H1 (cell line): ENCODE measurements at regions not wholly inside any gene's neighbourhood (a gene's known extent, or its start where the extent isn't known, plus 50 kb on each side); places are given as distances from the start of the nearest gene placed in this dataset.

Experiments used
- CTCF ChIA-PET: fragments of 300-600 bp; sonication (Branson Sonifier 250); formaldehyde crosslinking; loops from one replicate; lab custom pipeline; 2021; ENCODE audit not compliant: partially characterized antibody; lab: Charles Lee
- POLR2A ChIA-PET: fragments of 300-600 bp; sonication (Branson Sonifier 250); formaldehyde crosslinking; loops from one replicate; lab custom pipeline; 2021; ENCODE audit warnings: inconsistent platforms; ENCODE audit not compliant: partially characterized antibody; lab: Charles Lee
- DNase-seq, 2 experiments: peaks; one replicate each; pipeline versions ENCODE4 v3.0.0 to v3.0.0-alpha.2; 2010 to 2022; ENCODE audit warnings: low spot score in 2 of 2, low read depth in 1 of 2, mixed read lengths in 1 of 2
- FAIRE-seq: peaks from 2 replicates; lab custom pipeline; 2011; peaks lifted over from hg19 to GRCh38; lab: Jason Lieb, UNC
- H2AFZ ChIP-seq: 2 replicates; pipeline ENCODE4 v1.8.1; 2012; ENCODE audit warnings: low read length, inconsistent platforms
- H2AK5ac ChIP-seq: 2 replicates; pipeline ENCODE4 v1.6.1; 2013; ENCODE audit warnings: low read depth, low read length
- H2BK120ac ChIP-seq: replicated peaks from 2 replicates; pipeline ENCODE3; 2013; ENCODE audit warnings: low read depth, low read length, inconsistent platforms
- H2BK12ac ChIP-seq: 2 replicates; pipeline ENCODE4 v1.6.1; 2013; ENCODE audit warnings: low read depth, low read length
- H2BK15ac ChIP-seq: 2 replicates; pipeline ENCODE4 v1.6.1; 2013; ENCODE audit warnings: low read length
- H2BK20ac ChIP-seq: 2 replicates; pipeline ENCODE4 v1.6.1; 2013; ENCODE audit warnings: low read length
- H2BK5ac ChIP-seq: 2 replicates; pipeline ENCODE4 v1.6.1; 2013; ENCODE audit warnings: low read depth, low read length
- H3K14ac ChIP-seq: 2 replicates; pipeline ENCODE4 v1.6.1; 2013; ENCODE audit warnings: inconsistent platforms; ENCODE audit not compliant: insufficient read length
- H3K18ac ChIP-seq: 2 replicates; pipeline ENCODE4 v1.6.1; 2013; ENCODE audit warnings: low read length; ENCODE audit errors: extremely low read depth
- H3K23ac ChIP-seq: 2 replicates; pipeline ENCODE4 v1.6.1; 2013; ENCODE audit warnings: inconsistent platforms; ENCODE audit not compliant: insufficient read length
- H3K23me2 ChIP-seq: 2 replicates; pipeline ENCODE4 v1.6.1; 2013; ENCODE audit warnings: low read depth, low read length
- H3K27ac ChIP-seq: 2 replicates; pipeline ENCODE4 v1.6.1; 2011; ENCODE audit warnings: low read depth, low read length, inconsistent platforms
- H3K27me3 ChIP-seq, 4 experiments: replicated peaks in 1 of 4; 1 replicate in 1 of 4; 2 replicates in 3 of 4; pipeline versions ENCODE4 v1.6.1 to v1.8.1; 2011 to 2013; ENCODE audit warnings: low read length in 3 of 4, mild to moderate bottlenecking in 3 of 4, inconsistent platforms in 2 of 4, mixed read lengths in 2 of 4, moderate library complexity in 1 of 4; ENCODE audit not compliant: control insufficient read depth in 3 of 4, insufficient read depth in 3 of 4; ENCODE audit errors: extremely low read depth in 1 of 4
- H3K36me3 ChIP-seq, 4 experiments: 2 replicates each; pipeline versions ENCODE4 v1.6.1 to v1.8.1; 2011 to 2013; ENCODE audit warnings: mild to moderate bottlenecking in 4 of 4, low read length in 3 of 4, moderate library complexity in 2 of 4, control low read depth in 1 of 4, inconsistent platforms in 1 of 4; ENCODE audit not compliant: insufficient read depth in 4 of 4, control insufficient read depth in 2 of 4
- H3K4ac ChIP-seq: replicated peaks from 2 replicates; pipeline ENCODE3; 2013; ENCODE audit warnings: low read length, low read depth, mixed read lengths, inconsistent platforms; ENCODE audit not compliant: insufficient read length
- H3K4me1 ChIP-seq, 4 experiments: replicated peaks in 1 of 4; 1 replicate in 1 of 4; 2 replicates in 3 of 4; pipeline versions ENCODE4 v1.6.1 to v1.8.1; 2011 to 2013; ENCODE audit warnings: low read length in 3 of 4, inconsistent platforms in 2 of 4, mixed read lengths in 1 of 4; ENCODE audit not compliant: insufficient read depth in 4 of 4, control insufficient read depth in 3 of 4
- H3K4me2 ChIP-seq, 2 experiments: 2 replicates each; pipeline versions ENCODE4 v1.6.1 to v1.8.1; 2011 to 2013; ENCODE audit warnings: low read depth in 2 of 2, low read length in 2 of 2, control low read depth in 1 of 2, inconsistent platforms in 1 of 2, mild to moderate bottlenecking in 1 of 2; ENCODE audit not compliant: insufficient read depth in 1 of 2
- H3K4me3 ChIP-seq, 4 experiments: fragments of 200-600, 300-600 bp in 1 of 4; sonication (generic), shearing (Covaris generic), sonication (Bioruptor Twin) in 1 of 4; 2 replicates each; pipeline versions ENCODE4 v1.5.1 to v1.8.1; 2011 to 2016; ENCODE audit warnings: low read length in 4 of 4, low read depth in 3 of 4, control low read depth in 2 of 4, inconsistent platforms in 2 of 4, mild to moderate bottlenecking in 2 of 4, mixed read lengths in 1 of 4, moderate library complexity in 1 of 4; ENCODE audit not compliant: insufficient read depth in 2 of 4; ENCODE audit errors: extremely low read depth in 1 of 4
- H3K56ac ChIP-seq: replicated peaks from 2 replicates; pipeline ENCODE3; 2013; ENCODE audit warnings: low read depth, mild to moderate bottlenecking, mixed read lengths, low read length, inconsistent platforms; ENCODE audit not compliant: insufficient read length
- H3K79me1 ChIP-seq: 2 replicates; pipeline ENCODE4 v1.6.1; 2013; ENCODE audit warnings: low read depth, low read length, control low read depth
- H3K79me2 ChIP-seq, 2 experiments: 2 replicates each; pipeline versions ENCODE4 v1.6.1 to v1.8.1; 2012 to 2013; ENCODE audit warnings: low read length in 2 of 2, mild to moderate bottlenecking in 2 of 2, inconsistent platforms in 1 of 2; ENCODE audit not compliant: insufficient read depth in 2 of 2, control insufficient read depth in 1 of 2
- H3K9ac ChIP-seq, 4 experiments: replicated peaks in 1 of 4; 1 replicate in 1 of 4; 2 replicates in 3 of 4; pipeline versions ENCODE4 v1.6.1 to v1.8.1; 2011 to 2013; ENCODE audit warnings: low read depth in 3 of 4, low read length in 3 of 4, control low read depth in 2 of 4, mild to moderate bottlenecking in 2 of 4, moderate library complexity in 2 of 4, inconsistent platforms in 1 of 4; ENCODE audit errors: extremely low read depth in 1 of 4
- H3K9me3 ChIP-seq, 2 experiments: 2 replicates each; pipeline versions ENCODE4 v1.6.1 to v1.8.1; 2012 to 2013; ENCODE audit warnings: mild to moderate bottlenecking in 2 of 2, moderate library complexity in 2 of 2, control low read depth in 1 of 2, inconsistent platforms in 1 of 2, low read depth in 1 of 2, low read length in 1 of 2, mixed read lengths in 1 of 2; ENCODE audit not compliant: insufficient read depth in 2 of 2
- H4K20me1 ChIP-seq, 2 experiments: replicated peaks in 1 of 2; 2 replicates each; pipeline versions ENCODE3 to v1.8.1; 2011 to 2013; ENCODE audit warnings: inconsistent platforms in 2 of 2, low read length in 2 of 2, mild to moderate bottlenecking in 1 of 2; ENCODE audit not compliant: insufficient read depth in 2 of 2, control insufficient read depth in 1 of 2
- H4K5ac ChIP-seq: 2 replicates; pipeline ENCODE4 v1.6.1; 2013; ENCODE audit warnings: low read length, low read depth, mixed read lengths, inconsistent platforms; ENCODE audit not compliant: insufficient read length
- H4K8ac ChIP-seq: 2 replicates; pipeline ENCODE4 v1.8.0; 2013; ENCODE audit warnings: mild to moderate bottlenecking, moderate library complexity, low read length, inconsistent platforms; ENCODE audit not compliant: insufficient read depth; ENCODE audit errors: extremely low read depth
- H4K91ac ChIP-seq: replicated peaks from 2 replicates; pipeline ENCODE3; 2013; ENCODE audit warnings: low read length, mixed read lengths, inconsistent platforms; ENCODE audit not compliant: insufficient read length
- CBX8 ChIP-seq: fragments of 300-800, 300-1000 bp; sonication (generic); IDR thresholded peaks from 2 replicates; pipeline ENCODE4 v1.7.1; 2016; ENCODE audit warnings: low read depth, low read length, borderline replicate concordance
- CHD2 ChIP-seq: IDR thresholded peaks from 2 replicates; pipeline ENCODE4 v1.6.1; 2012; ENCODE audit warnings: low read length, improper control_type of control experiment
- MAX ChIP-seq: IDR thresholded peaks from 2 replicates; pipeline ENCODE4 v1.6.1; 2012; ENCODE audit warnings: inconsistent platforms
- RXRA ChIP-seq: IDR thresholded peaks from 2 replicates; pipeline ENCODE4 v1.6.1; 2011; ENCODE audit warnings: low read depth, mild to moderate bottlenecking, low read length, moderate library complexity; ENCODE audit not compliant: insufficient read depth
- TAF1 ChIP-seq: IDR thresholded peaks from 2 replicates; pipeline ENCODE4 v1.6.1; 2011; ENCODE audit warnings: mild to moderate bottlenecking, low read depth, low read length
- WGBS, 2 experiments: shearing (Covaris generic) in 1 of 2; methylation state at CpG; one replicate each; pipeline versions ENCODE4 v1.1.6 to v1.1.7; 2013 to 2015; ENCODE audit warnings: low lambda C conversion rate in 2 of 2, mixed read lengths in 2 of 2, inconsistent platforms in 1 of 2, low coverage in 1 of 2, missing lambda C conversion rate in 1 of 2; ENCODE audit not compliant: insufficient replicate concordance in 2 of 2, insufficient coverage in 1 of 2, insufficient read length in 1 of 2; ENCODE audit errors: extremely low coverage in 1 of 2, missing lambda C conversion rate in 1 of 2; 5-methylcytosine and 5-hydroxymethylcytosine counted together

- POLR2A ChIA-PET = no interaction called here
- DNase-seq (no peak), FAIRE-seq (no peak)
- H2BK5ac ChIP-seq = no peak overlapping the region
- no peaks in the 10 kb centered on the region for H3K4me1 ChIP-seq
- H4K91ac ChIP-seq = no peak overlapping the region
- TF ChIP-seq RXRA (no peak), CHD2 (no peak), MAX (no peak), TAF1 (no peak), CBX8 (no peak)
- no peaks in the 10 kb centered on the region for H4K20me1 ChIP-seq
- H3K56ac ChIP-seq = no peak overlapping the region
- H2AK5ac ChIP-seq = no peak overlapping the region
- CTCF ChIA-PET = no interaction called here
- H3K23me2 ChIP-seq = no peaks in the 10 kb centered on the region
- H2AFZ ChIP-seq = no peak overlapping the region
- H3K4me3 ChIP-seq = no peak overlapping the region
- WGBS, 2 experiments = 46% methylated on average over 2 of the region's 2 CpGs; no CpG with 5 or more reads in 1 of the 2 experiments
- no peak overlapping the region for H2BK12ac ChIP-seq
- H2BK20ac ChIP-seq = no peak overlapping the region
- no peak overlapping the region for H3K27ac ChIP-seq
- no peak overlapping the region for H4K5ac ChIP-seq
- no peak overlapping the region for H2BK120ac ChIP-seq
- no peak overlapping the region for H3K23ac ChIP-seq
- no peaks in the 10 kb centered on the region for H3K79me1 ChIP-seq
- H3K9me3 ChIP-seq = peaks cover 46 to 60% of the 10 kb centered on the region in 2 experiments
- no peaks in the 10 kb centered on the region for H3K27me3 ChIP-seq
- H4K8ac ChIP-seq = no peak overlapping the region
- no peak overlapping the region for H3K4me2 ChIP-seq
- no peaks in the 10 kb centered on the region for H3K79me2 ChIP-seq
- H2BK15ac ChIP-seq = no peak overlapping the region
- H3K36me3 ChIP-seq = no peaks in the 10 kb centered on the region
- H3K18ac ChIP-seq = no peak overlapping the region
- H3K4ac ChIP-seq = no peak overlapping the region
- H3K9ac ChIP-seq = no peak overlapping the region
- no peak overlapping the region for H3K14ac ChIP-seq
These were observed 361.7 kb downstream of the DMRT2 start for GRCh38 chr9:1411826-1412225.
